AG10803 (cell line): ENCODE measurements at regions not wholly inside any gene's neighbourhood (a gene's known extent, or its start where the extent isn't known, plus 50 kb on each side); places are given as distances from the start of the nearest gene placed in this dataset.

Experiments
- DNase-seq: peaks from one replicate; pipeline ENCODE4 v3.0.0; 2010; ENCODE audit warnings: low read depth
- H3K4me3 ChIP-seq: 2 replicates; pipeline ENCODE4 v1.5.1; 2011; ENCODE audit warnings: mild to moderate bottlenecking, low read length, control low read depth
- CTCF ChIP-seq: conservative IDR thresholded peaks from 2 replicates; pipeline ENCODE4 v1.5.1; 2011; ENCODE audit warnings: mild to moderate bottlenecking, low read length, control low read depth, inconsistent platforms

- no peak for TF ChIP-seq CTCF
- no peak for DNase-seq
- H3K4me3 ChIP-seq, result no peak overlapping the region
Measured at GRCh38 chr1:181412746-181413145, 70.6 kb upstream of the CACNA1E start.

- DNase-seq, result no peak
- no peak overlapping the region for H3K4me3 ChIP-seq
- TF ChIP-seq CTCF, result no peak
Measured at GRCh38 chr1:181413195-181413815, 70.0 kb upstream of the CACNA1E start.

GRCh38 chr1:181413836-181414235 is 69.5 kb upstream of the CACNA1E start:
- no peak for TF ChIP-seq CTCF
- no peak overlapping the region for H3K4me3 ChIP-seq
- DNase-seq, result no peak

GRCh38 chr1:181416268-181416860 is 67.0 kb upstream of the CACNA1E start:
- no peak for DNase-seq
- TF ChIP-seq CTCF, result no peak
- H3K4me3 ChIP-seq, result no peak overlapping the region

- no peak for DNase-seq
- TF ChIP-seq CTCF, result no peak
- no peak overlapping the region for H3K4me3 ChIP-seq
Measured at GRCh38 chr1:181417915-181418314, 65.4 kb upstream of the CACNA1E start.

- peak; percentile 19 for DNase-seq
- H3K4me3 ChIP-seq, result no peak overlapping the region
- peak; percentile 39 for TF ChIP-seq CTCF
Measured at GRCh38 chr1:181423301-181423918, 59.9 kb upstream of the CACNA1E start.
